Activated CD4-positive, alpha-beta T cell treated with anti-CD3 and anti-CD28 coated beads, Interleukin-2, amount 50 U/mL, for 16 hours (primary cell): ENCODE measurements at regions not wholly inside any gene's neighbourhood (a gene's known extent, or its start where the extent isn't known, plus 50 kb on each side); places are given as distances from the start of the nearest gene placed in this dataset.
"Not testable (repeated sequence)": the region's sequence is repeated elsewhere in the genome, so short reads cannot be mapped to it uniquely, and the experiment has no call there.

Source experiments
- DNase-seq: peaks from one replicate; pipeline ENCODE4 v3.0.0-alpha.2; 2020

GRCh38 chr21:23822760-23823159, 1784.5 kb downstream of the MRPL39 start:
- DNase-seq, result no peak

DNA sequence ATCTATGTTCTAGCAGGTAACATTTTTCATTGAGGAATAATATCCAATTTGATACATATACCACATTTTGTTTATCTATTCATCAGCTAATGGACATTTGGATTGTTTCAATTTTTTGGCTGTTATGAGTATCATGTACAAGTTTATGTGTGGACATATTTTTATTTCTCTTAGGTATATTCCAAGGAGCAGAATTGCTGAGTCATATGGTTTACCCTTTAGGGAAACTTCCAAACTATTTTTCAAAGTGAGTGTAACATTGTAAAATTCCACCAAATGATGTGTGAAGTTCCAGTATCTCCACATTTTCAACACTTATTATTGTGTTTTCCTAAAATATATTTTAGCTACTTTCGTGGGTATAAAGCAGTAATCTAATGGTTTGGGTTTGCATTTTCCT, 1789.9 kb downstream of the MRPL39 start:
- no peak for DNase-seq

DNA sequence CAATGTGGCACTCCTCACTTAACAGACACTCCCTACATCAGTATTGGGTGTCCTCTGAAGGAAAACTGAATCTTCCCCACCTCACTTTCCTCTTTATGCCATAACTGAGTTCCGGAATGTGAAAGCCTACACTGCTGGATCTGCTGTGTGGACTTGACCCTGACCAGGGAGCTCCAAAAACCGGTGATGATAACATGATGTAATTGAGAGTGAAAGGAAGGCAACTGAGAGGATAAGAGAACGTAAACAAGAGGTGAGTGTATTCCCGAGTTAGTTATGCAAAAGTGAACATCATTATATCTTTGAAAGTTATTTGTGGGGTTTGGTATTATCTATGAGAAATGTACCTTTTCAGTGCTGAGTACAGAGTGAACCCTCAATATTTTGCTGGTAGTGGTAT, 1794.8 kb downstream of the MRPL39 start:
- no peak for DNase-seq

DNA sequence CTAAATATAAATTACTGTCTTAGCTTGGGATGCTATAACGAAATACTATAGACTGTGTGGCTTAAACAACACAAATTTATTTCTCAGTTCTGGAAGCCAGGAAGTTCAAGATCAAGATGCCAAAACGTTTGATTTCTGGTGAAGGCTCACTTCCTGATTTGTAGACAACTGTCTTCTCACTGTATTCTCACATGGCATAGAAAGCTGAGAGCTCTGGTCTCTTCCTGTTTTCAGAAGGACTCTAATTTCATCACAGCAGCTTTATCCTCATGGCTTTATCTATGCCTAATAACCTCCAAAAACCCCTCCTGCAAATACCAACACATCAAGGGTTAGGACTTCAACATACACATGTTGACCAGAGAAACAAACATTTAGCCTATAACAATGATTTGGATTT, 1795.5 kb downstream of the MRPL39 start:
- DNase-seq, result no peak

DNA sequence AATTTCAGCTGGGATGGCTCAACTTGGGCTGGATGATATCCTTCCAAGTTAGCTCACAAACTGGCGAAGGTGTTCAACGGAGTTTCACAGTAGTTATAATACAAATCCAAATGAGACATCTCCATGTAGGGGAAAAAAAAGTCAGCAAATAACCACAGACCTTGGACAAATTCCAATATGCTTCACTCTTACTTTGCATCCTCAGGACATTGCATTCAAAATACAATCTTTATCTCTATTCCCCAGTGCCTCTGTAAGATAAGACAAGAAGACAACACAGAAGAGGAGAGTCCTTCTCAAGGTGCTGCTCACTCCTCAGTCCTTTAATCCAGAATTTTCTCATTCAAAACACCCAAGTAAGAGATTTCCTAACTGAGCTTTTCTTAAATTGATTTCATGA, 1797.7 kb downstream of the MRPL39 start:
- DNase-seq, result no peak

DNA sequence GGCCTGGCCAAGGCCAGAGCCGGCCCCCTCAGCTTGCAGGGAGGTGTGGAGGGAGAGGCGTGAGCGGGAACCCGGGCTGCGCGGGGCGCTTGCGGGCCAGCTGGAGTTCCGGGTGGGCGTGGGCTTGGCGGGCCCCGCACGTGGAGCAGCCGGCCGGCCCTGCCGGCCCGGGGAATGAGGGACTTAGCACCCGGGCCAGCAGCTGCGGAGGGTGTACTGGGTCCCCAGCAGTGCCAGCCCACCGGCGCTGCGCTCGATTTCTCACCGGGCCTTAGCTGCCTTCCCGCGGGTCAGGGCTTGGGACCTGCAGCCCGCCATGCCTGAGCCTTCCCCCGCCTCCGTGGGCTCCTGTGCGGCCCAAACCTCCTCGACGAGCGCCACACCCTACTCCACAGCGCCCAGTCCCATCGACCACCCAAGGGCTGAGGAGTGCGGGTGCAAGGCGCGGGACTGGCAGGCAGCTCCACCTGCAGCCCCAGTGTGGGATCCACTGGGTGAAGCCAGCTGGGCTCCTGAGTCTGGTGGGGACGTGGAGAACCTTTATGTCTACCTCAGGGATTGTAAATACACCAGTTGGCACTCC, 1800.2 kb downstream of the MRPL39 start:
- not testable (repeated sequence) for DNase-seq

GRCh38 chr21:23804866-23805265, 1802.4 kb downstream of the MRPL39 start:
- no peak for DNase-seq

DNA sequence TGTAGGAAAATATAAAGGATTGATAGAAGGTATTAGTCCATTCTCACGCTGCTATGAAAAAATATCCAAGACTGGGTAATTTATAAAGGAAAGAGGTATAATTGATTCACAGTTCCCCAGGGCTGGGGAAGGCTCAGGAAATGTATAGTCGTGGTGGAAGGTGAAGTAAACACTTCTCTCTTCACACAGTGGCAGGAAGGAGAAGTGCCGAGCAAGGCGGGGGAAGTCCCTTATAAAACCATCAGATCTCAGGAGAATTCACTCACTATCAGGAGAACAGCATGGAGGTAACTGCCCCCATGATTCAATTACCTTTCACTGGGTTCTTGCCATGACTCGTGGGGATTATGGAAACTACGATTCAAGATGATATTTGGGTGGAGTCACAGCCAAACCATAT, 1806.0 kb downstream of the MRPL39 start:
- DNase-seq, result no peak

DNA sequence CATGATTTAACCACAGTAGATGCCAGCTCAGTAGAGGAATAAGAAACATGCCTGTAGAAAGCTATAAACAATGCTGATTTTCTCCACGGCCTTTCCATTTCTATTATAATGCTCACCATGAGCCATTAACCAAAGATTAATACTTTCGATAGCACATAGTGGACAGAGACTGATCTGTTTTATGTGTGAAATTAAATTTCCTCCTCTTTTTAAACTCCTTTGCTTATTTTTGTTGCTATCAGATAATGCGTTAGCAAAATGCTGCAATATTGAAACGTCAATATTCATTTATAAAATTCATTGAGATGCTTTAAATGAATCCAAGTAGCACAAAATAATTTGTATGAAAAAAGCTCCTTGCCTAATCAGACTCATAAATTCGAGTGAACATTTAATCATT, 1807.9 kb downstream of the MRPL39 start:
- DNase-seq, result no peak

- no peak for DNase-seq
Measured at GRCh38 chr21:23792300-23792699, 1815.0 kb downstream of the MRPL39 start.

GRCh38 chr21:23789864-23790263, 1817.4 kb downstream of the MRPL39 start:
- no peak for DNase-seq

- DNase-seq, result no peak
Measured at GRCh38 chr21:23780326-23780725, 1827.0 kb downstream of the MRPL39 start.

GRCh38 chr21:23743821-23744220, 1863.5 kb downstream of the MRPL39 start:
- DNase-seq, result no peak

DNA sequence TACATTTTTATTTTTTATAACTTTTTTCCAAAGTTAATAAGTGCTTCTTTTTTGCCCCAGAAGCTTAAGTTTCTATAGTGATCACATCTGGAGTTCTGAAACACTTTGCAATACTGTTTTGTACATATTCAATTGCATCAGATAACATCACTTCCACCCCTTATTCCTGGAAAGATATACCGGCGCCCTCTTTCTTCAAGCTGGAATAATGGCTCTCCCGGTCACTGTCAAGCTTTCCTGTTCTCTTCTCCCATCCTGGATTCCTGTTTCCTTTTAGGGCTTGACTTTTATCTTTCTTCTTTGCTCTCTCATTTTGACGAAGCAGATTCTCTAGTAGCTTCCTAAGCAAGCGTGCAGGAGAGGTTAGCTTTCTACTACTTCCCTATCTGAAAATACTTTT, 1866.8 kb downstream of the MRPL39 start:
- no peak for DNase-seq

- DNase-seq, result no peak
Measured at GRCh38 chr21:23732776-23733175, 1874.5 kb downstream of the MRPL39 start.

DNA sequence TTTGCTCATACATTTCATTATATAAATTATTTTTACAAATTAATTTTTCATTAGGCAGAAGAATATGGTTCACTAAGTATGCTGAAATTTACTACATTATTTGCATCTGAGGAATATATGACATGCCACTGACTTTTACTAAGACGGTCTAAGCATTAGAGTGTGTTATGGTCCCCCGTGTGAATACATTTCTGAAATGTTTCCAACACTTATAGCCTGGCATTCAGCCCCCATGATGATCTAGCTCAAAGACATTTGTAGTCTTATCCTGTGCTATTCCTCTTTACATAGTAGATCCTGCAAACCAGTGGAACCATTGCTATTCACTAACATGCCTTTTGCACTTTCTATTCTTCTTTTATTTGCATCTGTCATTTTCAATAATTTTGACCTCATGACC, 1878.0 kb downstream of the MRPL39 start:
- no peak for DNase-seq

DNA sequence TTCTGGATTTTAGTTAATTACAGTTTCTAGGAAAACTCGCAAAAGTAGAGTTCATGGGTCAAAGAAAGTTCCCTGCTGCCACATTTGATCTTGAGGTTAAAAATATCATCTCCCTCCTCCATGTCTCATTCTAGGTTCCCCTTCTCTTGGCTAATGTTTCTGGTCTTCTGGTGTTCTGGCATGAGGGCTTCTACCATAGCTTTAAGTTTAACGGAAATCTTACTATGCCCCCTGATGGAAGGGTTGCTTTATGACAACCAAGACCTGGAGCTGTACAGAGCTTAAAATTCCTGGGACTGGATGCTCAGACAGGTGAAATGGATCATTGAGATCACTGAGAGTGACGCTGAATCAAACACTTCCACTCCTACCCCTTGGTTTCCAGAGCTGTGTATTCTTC, 1881.7 kb downstream of the MRPL39 start:
- DNase-seq, result no peak

- no peak for DNase-seq
Measured at GRCh38 chr21:23718446-23719285, 1888.6 kb downstream of the MRPL39 start.

GRCh38 chr21:23712166-23712565, 1895.1 kb downstream of the MRPL39 start:
- no peak for DNase-seq

GRCh38 chr21:23706431-23706830, 1900.8 kb downstream of the MRPL39 start:
- no peak for DNase-seq

DNA sequence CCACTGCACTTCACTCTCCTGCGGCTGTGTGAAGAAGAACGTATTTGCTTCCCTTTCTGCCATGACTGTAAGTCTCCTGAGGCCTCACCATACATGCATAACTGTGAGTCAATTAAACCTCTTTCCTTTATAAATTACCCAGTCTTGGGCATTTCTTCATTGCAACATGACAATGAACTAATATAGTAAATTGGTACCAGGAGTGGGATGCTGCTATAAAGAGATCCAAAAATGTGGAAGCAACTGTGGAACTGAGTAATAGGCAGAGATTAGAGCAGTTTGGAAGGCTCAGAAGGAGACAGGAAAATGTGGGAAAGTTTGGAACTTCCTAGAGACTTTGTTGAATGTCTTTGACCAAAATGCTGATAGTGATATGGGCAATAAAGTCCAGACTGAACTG, 1907.9 kb downstream of the MRPL39 start:
- DNase-seq, result no peak

- no peak for DNase-seq
Measured at GRCh38 chr21:23698619-23699018, 1908.7 kb downstream of the MRPL39 start.

GRCh38 chr21:23695443-23695842, 1911.8 kb downstream of the MRPL39 start:
- no peak for DNase-seq

GRCh38 chr21:23694390-23694789, 1912.9 kb downstream of the MRPL39 start:
- DNase-seq, result no peak

DNA sequence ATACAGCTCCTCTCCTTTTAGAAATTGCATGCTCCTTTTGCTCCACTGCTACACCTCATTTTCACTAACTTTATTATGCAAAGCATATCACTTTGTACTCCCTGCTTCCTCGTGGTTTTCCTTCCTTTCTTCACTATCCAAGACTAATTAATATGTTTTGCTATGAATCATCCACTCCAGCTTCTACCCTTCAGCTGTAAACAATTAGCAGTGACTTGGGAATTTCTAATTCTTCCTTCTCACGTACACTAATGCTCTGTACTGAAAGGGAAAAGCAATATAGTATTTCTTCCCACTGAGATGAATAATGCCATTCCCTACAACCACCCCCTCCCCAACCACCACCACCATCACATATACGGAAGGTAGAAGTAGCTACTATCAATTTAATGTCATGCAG, 1917.0 kb downstream of the MRPL39 start:
- no peak for DNase-seq
